Endothelial cell of umbilical vein (primary cell): ENCODE measurements at regions not wholly inside any gene's neighbourhood (a gene's known extent, or its start where the extent isn't known, plus 50 kb on each side); places are given as distances from the start of the nearest gene placed in this dataset.

Experiments
- BruUV-seq: library from RNA; stranded (reverse); fragments of 400-500 nt; replicated peaks from 2 replicates; lab custom pipeline; 2021; lab: Mats Ljungman, UMichigan
- CTCF ChIA-PET: fragments of 300-600, 350-600 bp; sonication (Branson Sonifier 250); formaldehyde crosslinking; loops from one replicate; lab custom pipeline; 2021; ENCODE audit warnings: antibody characterized with exemption, inconsistent platforms; lab: Charles Lee
- POLR2A ChIA-PET: fragments of 300-600, 350-600 bp; sonication (Branson Sonifier 250); formaldehyde crosslinking; loops from one replicate; lab custom pipeline; 2021; ENCODE audit warnings: antibody characterized with exemption, inconsistent platforms; lab: Charles Lee
- DNase-seq: peaks from one replicate; pipeline ENCODE4 v3.0.0-alpha.2; 2011; ENCODE audit warnings: low read depth, low spot score
- FAIRE-seq: peaks from 2 replicates; lab custom pipeline; 2011; peaks lifted over from hg19 to GRCh38; lab: Jason Lieb, UNC
- H2AFZ ChIP-seq: 2 replicates; pipeline ENCODE4 v1.6.0; 2012; ENCODE audit warnings: low read depth, low read length, control low read depth, inconsistent platforms
- H3K27ac ChIP-seq: 2 replicates; pipeline ENCODE4 v1.5.1; 2011; ENCODE audit warnings: low read depth, mild to moderate bottlenecking, control low read depth, low read length, moderate library complexity; ENCODE audit not compliant: insufficient read depth
- H3K27me3 ChIP-seq, 2 experiments: 2 replicates each; pipeline versions ENCODE4 v1.6.0 to v1.6.1; 2011; ENCODE audit warnings: low read length in 2 of 2, mixed read lengths in 1 of 2; ENCODE audit not compliant: control insufficient read depth in 2 of 2, insufficient read depth in 2 of 2
- H3K36me3 ChIP-seq, 2 experiments: 2 replicates in 1 of 2; 3 replicates in 1 of 2; pipeline ENCODE4 v1.5.1; 2011; ENCODE audit warnings: low read length in 2 of 2, mild to moderate bottlenecking in 1 of 2, moderate library complexity in 1 of 2; ENCODE audit not compliant: control insufficient read depth in 2 of 2, insufficient read depth in 2 of 2; ENCODE audit errors: extremely low read depth in 1 of 2
- H3K4me1 ChIP-seq: 3 replicates; pipeline ENCODE4 v1.5.1; 2011; ENCODE audit warnings: mild to moderate bottlenecking, low read length; ENCODE audit not compliant: control insufficient read depth, insufficient read depth; ENCODE audit errors: extremely low read depth
- H3K4me2 ChIP-seq: 2 replicates; pipeline ENCODE4 v1.6.1; 2011; ENCODE audit warnings: low read length, control low read depth, mixed read lengths; ENCODE audit not compliant: insufficient read depth
- H3K4me3 ChIP-seq, 3 experiments: fragments of 200-600 bp in 1 of 3; sonication (generic), shearing (Covaris generic) in 1 of 3; replicated peaks in 1 of 3; 2 replicates each; pipeline ENCODE4 v1.5.1; 2011 to 2016; ENCODE audit warnings: control low read depth in 3 of 3, low read length in 3 of 3, mild to moderate bottlenecking in 2 of 3, inconsistent platforms in 1 of 3, low read depth in 1 of 3, moderate library complexity in 1 of 3; ENCODE audit not compliant: insufficient read depth in 1 of 3
- H3K79me2 ChIP-seq: 2 replicates; pipeline ENCODE4 v1.6.0; 2012; ENCODE audit warnings: low read length, inconsistent platforms; ENCODE audit not compliant: control insufficient read depth, insufficient read depth
- H3K9ac ChIP-seq: replicated peaks from 2 replicates; pipeline ENCODE3; 2011; ENCODE audit warnings: low read length, control low read depth; ENCODE audit not compliant: insufficient read depth; ENCODE audit errors: extremely low read depth
- H3K9me1 ChIP-seq: replicated peaks from 3 replicates; pipeline ENCODE4 v1.6.0; 2011; ENCODE audit warnings: mild to moderate bottlenecking, low read length; ENCODE audit not compliant: control insufficient read depth, insufficient read depth; ENCODE audit errors: extremely low read depth
- H3K9me3 ChIP-seq: replicated peaks from 2 replicates; pipeline ENCODE4 v1.5.1; 2012; ENCODE audit warnings: low read length, inconsistent platforms; ENCODE audit not compliant: control insufficient read depth, insufficient read depth
- H4K20me1 ChIP-seq: replicated peaks from 2 replicates; pipeline ENCODE3; 2011; ENCODE audit warnings: mild to moderate bottlenecking, low read length; ENCODE audit not compliant: control insufficient read depth, insufficient read depth; ENCODE audit errors: extremely low read depth
- CTCF ChIP-seq, 2 donors: IDR thresholded peaks; 1 replicate in 1 of 2; 2 replicates in 1 of 2; pipeline ENCODE4 v1.5.1; 2011; ENCODE audit warnings: low read length in 2 of 2, mild to moderate bottlenecking in 2 of 2, moderate library complexity in 2 of 2, control low read depth in 1 of 2, inconsistent platforms in 1 of 2, low read depth in 1 of 2; ENCODE audit not compliant: insufficient read depth in 1 of 2; ENCODE audit errors: extremely low read depth in 1 of 2
- EZH2 ChIP-seq: IDR thresholded peaks from 2 replicates; pipeline ENCODE4 v1.6.1; 2012; ENCODE audit warnings: borderline replicate concordance, low read depth, mild to moderate bottlenecking, moderate library complexity, low read length, inconsistent platforms; ENCODE audit not compliant: severe bottlenecking
- FOS ChIP-seq: IDR thresholded peaks from 2 replicates; pipeline ENCODE4 v1.6.1; 2011; ENCODE audit warnings: mild to moderate bottlenecking, low read length, moderate library complexity, borderline replicate concordance; ENCODE audit not compliant: insufficient read depth
- GATA2 ChIP-seq: IDR thresholded peaks from 2 replicates; pipeline ENCODE4 v1.7.0; 2011; ENCODE audit warnings: low read depth, mild to moderate bottlenecking, moderate library complexity, mixed read lengths, low read length; ENCODE audit not compliant: insufficient read length, insufficient read depth
- JUN ChIP-seq: IDR thresholded peaks from 2 replicates; pipeline ENCODE4 v1.6.1; 2011; ENCODE audit warnings: borderline replicate concordance, low read depth; ENCODE audit not compliant: insufficient read length, insufficient read depth
- MAX ChIP-seq: IDR thresholded peaks from 2 replicates; pipeline ENCODE4 v1.6.1; 2011; ENCODE audit not compliant: insufficient read depth, insufficient read length
- MYC ChIP-seq: IDR thresholded peaks from one replicate; pipeline ENCODE4 v1.6.1; 2011; ENCODE audit warnings: mild to moderate bottlenecking, low read depth, low read length
- POLR2A ChIP-seq: IDR thresholded peaks from 2 replicates; pipeline ENCODE4 v1.6.1; 2012; ENCODE audit warnings: low read depth, mild to moderate bottlenecking, control low read depth, low read length
- POLR2AphosphoS5 ChIP-seq: IDR thresholded peaks from 2 replicates; pipeline ENCODE4 v1.6.1; 2012; ENCODE audit warnings: low read depth, mild to moderate bottlenecking, control low read depth, low read length, moderate library complexity; ENCODE audit not compliant: insufficient read depth
- dilution Hi-C: fragments of 300-500 bp; cut with MboI; formaldehyde crosslinking; loops from one replicate; pipeline ENCODE4 v1.15.0; 2019; ENCODE audit warnings: low sequenced_read_pairs; ENCODE audit not compliant: extremely low pct_ligation_motif_present
- intact Hi-C: fragments of 100-400 bp; cut with micrococcal nuclease; formaldehyde crosslinking; loops from one replicate; pipeline ENCODE4 v1.10.0; 2022

- H3K36me3 ChIP-seq: no peaks in the 10 kb centered on the region
- no peak overlapping the region for H3K9ac ChIP-seq
- no TSS peak for BruUV-seq
These were observed 95.3 kb upstream of the EPB41L3 start for GRCh38 chr18:5639131-5639530.

More at GRCh38 chr18:5639131-5639530, 95.3 kb upstream of the EPB41L3 start:
- H3K4me1 ChIP-seq: no peaks in the 10 kb centered on the region
- POLR2A ChIA-PET: no interaction called here
- H3K9me1 ChIP-seq: no peaks in the 10 kb centered on the region
- TF ChIP-seq POLR2A (no peak), JUN (no peak), MAX (no peak), CTCF (IDR thresholded peaks at IDR 0.05; ENCODE audit: extremely low read depth in 1 of 2, insufficient read depth in 1 of 2, low read depth in 1 of 2, low read length in 2 of 2) (no peak), FOS (no peak), POLR2AphosphoS5 (no peak), MYC (no peak), GATA2 (no peak), EZH2 (no peak)
- FAIRE-seq: no peak
- no peak for DNase-seq
- H3K4me3 ChIP-seq: no peak overlapping the region
- H2AFZ ChIP-seq: no peak overlapping the region
- intact Hi-C loops (no loop called here), dilution Hi-C loops (no loop called here)
- no peaks in the 10 kb centered on the region for H3K79me2 ChIP-seq
- no peak overlapping the region for H3K4me2 ChIP-seq
- no peaks in the 10 kb centered on the region for H3K9me3 ChIP-seq
- no peak overlapping the region for H3K27ac ChIP-seq
- H3K27me3 ChIP-seq: peaks cover 5 to 11% of the 10 kb centered on the region in 2 experiments
- no peaks in the 10 kb centered on the region for H4K20me1 ChIP-seq
- CTCF ChIA-PET: interaction anchor here (0.9 to 2.9 kb wide), 2 partner anchors 14 to 1281 kb away, joined by 3 to 8 read pairs; no protein-coding TSS in a partner anchor
